CD1c-positive myeloid dendritic cell (primary cell): ENCODE measurements at regions not wholly inside any gene's neighbourhood (a gene's known extent, or its start where the extent isn't known, plus 50 kb on each side); places are given as distances from the start of the nearest gene placed in this dataset.
"Not testable (repeated sequence)": the region's sequence is repeated elsewhere in the genome, so short reads cannot be mapped to it uniquely, and the experiment has no call there.

Experiments
- DNase-seq: peaks from one replicate; pipeline ENCODE4 v3.0.0-alpha.2; 2016; ENCODE audit errors: extremely low spot score

DNA sequence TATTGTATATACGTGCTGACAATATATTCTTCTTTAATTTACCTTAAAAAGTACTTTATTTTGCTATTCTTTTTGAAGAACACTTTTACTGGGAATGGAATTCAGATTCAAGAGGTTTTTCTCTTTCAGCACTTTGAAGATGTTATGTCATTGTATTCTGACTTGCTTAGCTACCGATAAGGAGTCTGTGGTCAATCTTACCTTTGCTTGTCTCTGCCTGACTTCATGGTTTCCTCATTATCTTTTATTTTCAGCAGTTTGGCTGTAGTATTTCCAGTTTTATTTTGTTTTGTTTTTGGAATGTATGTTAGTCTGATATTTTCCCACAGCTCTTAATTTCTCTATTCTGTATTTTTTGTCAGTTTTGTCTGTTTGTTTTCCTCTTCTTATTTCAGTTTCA lies 187.9 kb upstream of the SMIM30 start:
- DNase-seq = no peak

DNA sequence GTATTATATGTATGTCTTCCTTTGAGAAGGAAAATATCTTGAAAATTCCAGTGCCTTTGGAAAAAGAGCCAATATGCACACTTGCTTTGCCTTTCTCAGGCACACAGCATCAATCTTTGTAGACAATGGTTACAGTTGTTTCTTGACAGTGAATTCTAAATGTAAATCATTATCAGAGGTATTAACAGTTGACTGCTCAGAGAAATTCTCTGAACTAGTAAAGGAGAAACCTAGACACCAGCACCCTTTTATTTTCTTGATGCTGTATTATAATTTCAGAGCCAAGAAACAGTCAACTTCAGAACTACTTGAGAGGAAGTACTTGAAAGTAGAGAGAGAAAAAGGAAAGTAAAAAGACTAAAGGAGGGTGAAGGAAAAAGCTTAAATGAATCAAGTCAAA lies 185.8 kb upstream of the SMIM30 start:
- DNase-seq = no peak

DNA sequence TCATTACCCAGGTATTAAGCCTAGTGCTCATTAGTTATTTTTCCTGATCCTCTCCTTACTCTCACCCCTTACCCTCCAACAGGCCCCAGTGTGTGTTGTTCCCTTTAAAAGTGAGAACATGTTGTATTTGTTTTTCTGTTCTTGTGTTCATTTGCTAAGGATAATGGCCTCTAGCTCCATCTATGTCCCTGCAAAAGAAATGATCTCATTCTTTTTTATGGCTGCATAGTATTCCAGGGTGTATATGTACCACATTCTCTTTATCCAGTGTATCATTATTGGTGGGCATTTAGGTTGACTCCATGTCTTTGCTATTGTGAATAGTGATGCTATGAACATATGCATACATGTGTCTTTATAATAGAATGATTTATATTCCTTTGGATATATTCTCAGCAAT lies 185.0 kb upstream of the SMIM30 start:
- DNase-seq = not testable (repeated sequence)

DNA sequence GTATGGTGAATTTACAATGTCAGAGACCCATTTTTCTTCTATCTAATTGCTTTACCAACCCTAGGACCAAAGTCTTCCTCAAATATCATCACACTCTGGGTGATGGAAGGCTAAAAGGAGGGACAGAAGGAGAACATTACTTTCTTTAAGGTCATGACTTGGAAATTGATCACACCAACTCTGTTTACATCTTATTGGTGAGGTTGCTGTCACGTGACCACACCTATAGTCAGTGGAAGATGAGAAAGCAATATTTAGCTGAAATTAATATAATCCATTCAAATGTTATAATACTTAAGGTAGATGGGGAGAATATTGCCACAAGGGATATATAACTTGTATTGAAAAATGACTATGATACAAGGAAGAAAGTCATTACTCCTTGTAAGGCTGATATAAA lies 183.6 kb upstream of the SMIM30 start:
- DNase-seq = no peak

DNA sequence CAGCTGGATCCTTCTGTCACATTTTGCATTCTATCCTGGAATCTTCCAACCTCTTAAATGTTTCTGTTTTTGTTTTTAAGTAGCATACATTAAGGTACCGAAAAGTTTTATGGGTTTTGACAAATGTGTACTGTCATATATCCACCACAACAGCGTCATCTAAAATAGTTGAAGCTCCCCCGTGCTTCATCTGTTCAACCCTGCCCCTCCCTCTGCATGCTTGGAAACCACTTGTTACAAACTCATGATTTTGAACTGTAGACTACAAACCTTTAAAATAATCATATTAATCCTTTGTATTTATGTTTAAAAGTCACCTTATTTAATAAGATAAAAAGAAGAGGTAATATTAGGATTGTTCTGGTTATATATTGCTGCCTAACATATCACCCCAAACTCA lies 182.8 kb upstream of the SMIM30 start:
- no peak for DNase-seq

DNA sequence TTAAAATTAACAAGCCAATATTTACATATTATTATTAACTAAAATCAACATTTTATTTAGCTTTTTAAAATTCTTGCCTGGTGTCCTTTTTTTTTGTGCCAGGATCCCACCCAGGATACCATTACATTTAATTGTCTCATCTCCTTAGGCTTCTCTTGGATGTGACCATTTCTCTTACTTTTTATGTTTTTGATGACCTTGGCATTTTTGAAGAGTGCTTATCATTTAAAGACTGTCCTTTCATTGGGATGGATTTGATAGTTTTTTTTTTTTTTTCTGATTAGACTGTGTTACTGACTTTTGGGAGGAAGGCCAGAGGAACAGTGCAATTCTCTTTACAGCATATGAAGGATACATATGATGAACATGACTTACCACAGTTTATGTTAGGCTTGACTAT lies 181.4 kb upstream of the SMIM30 start:
- DNase-seq = no peak

DNA sequence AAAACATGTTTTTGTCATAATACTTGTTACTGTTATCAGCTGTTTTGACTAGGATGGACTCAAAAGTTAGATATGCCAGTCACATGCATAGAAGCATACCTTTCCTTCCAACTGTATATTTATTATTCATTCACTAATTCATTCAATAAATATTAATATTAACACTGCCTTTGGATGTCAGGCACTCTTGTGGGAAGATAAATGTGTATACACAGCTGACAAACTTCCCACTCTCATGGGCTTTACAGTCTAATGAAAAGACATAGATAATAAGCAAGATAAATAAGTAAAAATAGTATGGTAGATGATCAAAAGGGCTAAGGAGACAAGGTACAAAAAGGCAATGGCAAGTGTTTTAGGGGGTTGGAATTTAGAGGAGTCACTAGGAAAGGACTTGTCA lies 180.1 kb upstream of the SMIM30 start:
- no peak for DNase-seq

DNA sequence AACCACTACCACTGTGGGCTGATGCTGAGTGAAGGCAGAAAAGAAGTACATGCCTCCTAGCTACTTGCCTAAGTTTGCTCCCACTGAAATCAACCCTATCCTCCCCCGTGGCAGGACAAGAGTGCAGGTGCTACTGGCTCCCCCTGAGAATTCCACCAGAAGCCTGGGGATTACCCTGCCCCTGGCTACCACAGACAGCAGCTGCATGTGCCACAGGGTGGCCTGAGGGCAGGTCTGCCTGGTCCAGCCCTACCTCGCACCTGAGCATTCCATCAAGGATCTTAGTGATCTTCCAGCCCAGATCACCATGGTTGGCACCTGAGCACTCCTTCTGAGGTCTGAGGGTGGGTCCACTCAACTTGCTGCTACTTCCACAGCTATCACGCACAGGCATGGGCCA lies 176.4 kb upstream of the SMIM30 start:
- no peak for DNase-seq

DNA sequence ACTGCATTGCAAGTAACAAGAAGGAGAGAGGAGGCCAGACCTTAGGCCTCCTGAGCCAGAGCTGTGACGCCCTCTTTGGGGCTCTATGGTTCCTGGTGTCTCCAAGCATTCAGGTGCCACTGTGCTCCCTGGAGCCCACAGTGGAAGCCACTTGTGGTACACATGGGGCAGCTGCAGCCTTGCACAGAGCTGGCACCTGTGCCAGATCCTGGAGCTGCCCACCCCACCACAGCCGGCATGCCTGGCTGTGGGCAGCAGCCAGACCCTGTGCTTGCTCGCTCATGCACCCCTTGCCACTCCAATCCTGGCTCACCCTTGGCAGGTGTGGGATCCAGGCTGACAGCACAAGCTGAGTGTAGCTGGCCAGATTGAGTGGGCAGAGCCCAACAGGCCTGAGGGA lies 173.8 kb upstream of the SMIM30 start:
- DNase-seq = no peak

DNA sequence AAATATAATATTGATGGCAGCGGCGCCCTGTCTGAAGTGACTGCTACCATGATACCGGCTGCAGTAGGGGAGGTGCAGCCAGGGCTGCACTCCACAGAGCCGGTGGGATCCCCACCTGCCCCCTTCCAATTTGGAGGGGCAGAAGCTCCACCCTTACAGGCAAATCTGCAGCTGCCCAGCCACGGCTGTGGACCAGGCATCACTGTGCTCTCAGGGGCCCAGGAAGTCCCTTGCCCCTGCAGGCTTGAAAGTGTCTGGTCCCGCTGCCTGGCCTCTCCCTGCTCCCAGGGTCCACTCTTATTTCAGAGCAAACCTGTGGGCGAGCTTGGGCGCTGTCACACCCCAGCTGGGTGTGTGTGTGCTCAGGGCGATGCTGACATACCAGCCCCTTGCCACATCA lies 172.7 kb upstream of the SMIM30 start:
- no peak for DNase-seq

DNA sequence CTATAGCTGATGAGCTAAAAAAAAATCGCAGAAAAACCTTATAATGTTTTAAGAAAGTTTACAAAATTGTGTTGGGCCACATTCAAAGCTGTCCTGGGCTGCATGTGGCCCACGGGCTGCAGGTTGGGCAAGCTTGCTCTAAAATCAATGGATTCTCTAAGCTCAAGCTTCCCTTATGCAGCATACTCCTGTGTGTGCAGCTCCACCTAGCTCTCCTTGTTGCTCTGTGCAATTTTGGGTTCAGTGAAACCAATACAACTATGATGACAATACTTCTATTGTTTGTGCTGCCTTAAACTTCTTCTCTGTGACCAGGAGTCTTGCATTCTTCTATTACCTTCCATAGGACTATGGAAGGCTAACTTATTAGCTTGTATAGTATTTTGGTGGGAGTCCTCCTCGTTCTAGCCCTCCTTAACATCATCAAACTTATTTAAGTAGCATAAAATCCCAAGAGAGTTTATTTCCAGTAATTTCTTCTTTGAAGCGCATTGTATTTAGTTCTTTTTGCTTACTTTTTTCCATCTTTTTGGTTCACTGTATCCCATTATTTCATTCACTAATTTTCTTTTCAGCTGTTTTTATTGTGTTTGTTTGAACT lies 170.9 kb upstream of the SMIM30 start:
- no peak for DNase-seq

DNA sequence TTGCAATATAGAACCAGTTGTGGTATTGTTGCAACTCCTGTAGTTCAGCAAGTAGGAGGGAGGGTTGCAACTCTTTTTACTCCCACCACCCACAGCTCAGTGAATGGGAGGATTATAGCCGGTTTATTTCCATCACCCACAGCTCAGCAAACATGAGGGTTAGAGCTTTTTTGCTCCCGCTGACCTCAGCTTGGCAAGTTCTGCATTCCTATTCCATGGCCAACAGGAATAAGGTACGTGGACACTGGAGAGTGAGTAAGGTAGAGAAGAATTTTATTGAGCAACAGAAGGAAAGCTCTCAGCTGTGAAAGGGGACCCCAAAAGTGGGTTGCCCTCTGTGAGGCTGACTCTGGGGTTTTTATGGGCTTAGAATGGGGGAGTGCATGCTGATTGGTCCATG lies 167.1 kb upstream of the SMIM30 start:
- no peak for DNase-seq

DNA sequence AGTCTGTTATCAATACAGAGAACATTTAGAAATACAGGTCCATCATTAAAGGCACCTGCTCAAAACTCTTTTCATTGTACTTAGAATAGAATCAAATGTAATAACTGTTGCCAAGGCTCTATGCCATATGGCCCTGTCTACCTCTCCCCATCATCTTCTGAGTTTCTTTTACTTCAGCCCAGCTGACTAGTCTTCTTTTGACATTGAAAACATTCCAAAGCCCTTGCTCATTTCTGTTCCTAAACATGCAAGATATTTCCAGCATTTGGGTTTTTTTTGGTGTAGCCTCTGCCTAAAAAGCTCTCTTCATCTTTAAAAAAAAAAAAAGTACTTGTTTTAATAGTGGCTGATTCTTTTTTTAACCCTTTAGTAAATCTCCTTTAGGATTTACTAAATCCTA lies 165.5 kb upstream of the SMIM30 start:
- no peak for DNase-seq

DNA sequence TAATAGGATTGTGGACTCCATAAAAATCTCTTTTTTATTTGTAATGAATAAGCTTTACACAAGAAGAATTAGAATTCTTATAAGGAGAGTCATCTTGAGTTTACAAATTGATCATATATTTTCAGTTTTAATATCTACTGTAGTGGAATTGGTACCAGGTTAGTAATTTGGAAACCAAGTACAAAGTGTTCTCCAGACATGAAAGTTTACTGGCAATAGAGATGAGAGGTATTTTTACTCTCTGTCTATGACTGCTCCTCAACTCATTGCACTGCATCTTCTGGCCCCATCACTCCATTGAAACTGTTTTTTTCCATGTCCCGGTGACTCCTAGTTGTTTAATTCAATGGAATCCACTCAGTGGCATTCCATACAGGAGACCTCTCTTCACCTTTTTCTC lies 164.5 kb upstream of the SMIM30 start:
- DNase-seq = no peak

DNA sequence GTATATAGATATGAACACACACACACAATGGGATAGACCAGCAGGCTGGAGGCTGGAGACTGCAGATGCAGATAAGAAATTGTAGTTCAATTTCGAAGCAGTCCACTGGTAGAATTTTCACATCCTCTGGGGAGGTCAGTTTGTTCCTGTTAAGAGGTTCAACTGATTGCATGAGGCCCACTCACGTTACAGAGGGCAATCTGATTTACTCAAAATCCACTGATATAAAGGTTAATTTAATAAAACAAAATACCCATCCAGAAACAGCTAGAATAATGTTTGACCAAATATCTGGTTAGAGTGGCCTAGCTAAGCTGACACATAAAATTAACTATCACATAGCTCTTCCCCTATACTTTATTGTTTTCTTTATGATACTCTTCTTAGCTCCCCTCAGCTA lies 162.9 kb upstream of the SMIM30 start:
- DNase-seq = no peak

DNA sequence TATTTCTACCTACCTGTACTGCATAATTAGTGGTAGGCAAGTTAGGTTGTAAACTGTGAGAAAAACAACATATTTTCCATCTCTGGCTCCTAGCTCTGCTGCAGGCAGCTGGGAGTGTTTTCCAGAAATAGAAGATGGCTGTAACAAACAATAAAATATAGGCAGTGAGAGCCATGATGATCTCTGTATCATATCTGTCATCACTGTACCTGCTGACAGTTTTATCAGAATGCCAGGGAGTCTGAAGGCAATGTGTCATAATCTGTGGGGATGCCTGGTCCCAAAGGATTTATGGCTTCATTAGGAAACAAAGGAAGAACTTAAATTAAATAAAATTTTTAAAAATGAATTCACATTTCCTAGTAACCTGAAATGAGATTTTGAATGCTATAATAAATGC lies 160.9 kb upstream of the SMIM30 start:
- no peak for DNase-seq

DNA sequence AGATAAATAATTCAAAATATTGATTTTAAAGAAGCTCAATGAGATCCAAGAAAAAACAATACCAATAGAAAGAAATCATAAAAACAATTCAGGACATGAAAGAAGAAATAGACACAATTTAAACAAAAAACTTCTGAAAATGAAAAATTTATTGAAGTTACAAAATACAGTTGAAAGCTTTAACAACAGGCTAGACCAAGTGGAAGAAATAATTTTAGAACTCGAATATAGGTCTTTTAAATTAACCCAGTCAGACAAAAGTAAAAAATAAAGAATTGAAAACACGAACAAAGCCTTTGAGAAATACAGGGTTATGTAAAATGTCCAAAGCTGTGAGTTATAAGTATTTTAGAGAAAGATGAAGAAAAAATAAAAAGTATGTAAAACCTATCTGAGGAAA lies 152.4 kb upstream of the SMIM30 start:
- no peak for DNase-seq

DNA sequence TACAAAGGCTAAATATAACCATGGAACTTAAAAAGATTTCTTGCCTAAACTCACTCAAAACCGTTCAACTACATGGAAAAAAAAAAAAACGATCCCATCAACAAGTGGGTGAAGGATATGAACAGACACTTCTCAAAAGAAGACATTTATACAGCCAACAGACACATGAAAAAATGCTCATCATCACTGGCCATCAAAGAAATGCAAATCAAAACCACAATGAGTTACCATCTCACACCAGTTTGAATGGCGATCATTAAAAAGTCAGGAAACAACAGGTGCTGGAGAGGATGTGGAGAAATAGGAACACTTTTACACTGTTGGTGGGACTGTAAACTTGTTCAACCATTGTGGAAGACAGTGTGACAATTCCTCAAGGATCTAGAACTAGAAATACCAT lies 151.2 kb upstream of the SMIM30 start:
- not testable (repeated sequence) for DNase-seq

DNA sequence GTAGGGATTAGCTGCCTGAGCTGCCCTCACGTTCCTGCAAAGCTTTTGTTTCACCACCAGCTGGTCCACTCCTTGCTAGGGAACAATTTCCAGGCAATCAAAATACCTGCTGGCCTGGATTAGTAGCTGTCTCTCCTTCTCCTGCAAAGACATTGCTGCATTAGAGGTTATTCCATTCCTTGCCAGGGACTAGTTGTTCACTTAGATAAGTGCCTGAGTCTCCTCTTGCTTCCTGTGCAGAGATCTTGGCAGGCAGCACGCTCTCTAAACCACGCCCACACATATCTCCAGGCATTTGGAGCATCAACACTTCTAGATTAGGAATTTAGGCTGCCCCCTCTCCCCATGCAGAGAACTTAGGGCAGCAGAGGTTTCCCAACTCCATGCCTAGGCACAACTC lies 150.4 kb upstream of the SMIM30 start:
- DNase-seq = no peak

DNA sequence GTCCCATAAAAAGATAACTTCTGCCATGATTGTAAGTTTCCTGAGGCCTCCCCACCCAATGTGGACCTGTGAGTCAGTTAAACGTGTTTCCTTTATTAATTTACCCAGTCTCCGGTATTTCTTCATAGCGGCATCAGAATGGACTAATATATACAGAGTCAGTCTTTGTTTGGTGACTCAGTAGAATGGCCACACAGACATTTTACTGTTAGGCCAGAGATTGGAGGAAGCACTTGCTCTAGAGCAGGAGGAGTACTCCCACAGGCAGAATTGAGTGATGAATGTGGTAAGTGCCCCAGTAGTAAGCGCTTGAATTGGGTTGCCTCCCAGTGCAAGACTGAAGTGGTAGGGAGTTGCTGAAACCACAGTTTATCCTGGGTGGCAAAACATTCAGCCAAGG lies 149.5 kb upstream of the SMIM30 start:
- DNase-seq = no peak

DNA sequence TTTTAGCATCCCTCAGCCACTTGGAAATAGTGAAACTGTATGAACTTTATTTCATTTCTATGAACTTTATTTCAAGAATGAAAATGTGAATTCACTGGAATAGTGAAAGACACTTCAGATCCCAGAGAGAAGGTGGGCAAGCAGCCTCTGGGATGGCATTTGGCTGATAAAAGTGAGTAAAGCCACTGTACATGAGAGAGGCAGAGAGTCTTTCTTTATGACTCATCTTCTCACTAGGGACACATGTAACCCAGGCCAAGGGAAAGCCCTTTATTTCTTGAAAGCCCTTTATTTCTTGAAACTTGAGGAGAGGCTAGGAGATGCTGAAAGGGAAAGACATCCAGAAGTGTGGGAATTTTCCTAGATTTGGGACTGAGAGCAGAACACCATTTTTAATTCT lies 148.9 kb upstream of the SMIM30 start:
- no peak for DNase-seq

DNA sequence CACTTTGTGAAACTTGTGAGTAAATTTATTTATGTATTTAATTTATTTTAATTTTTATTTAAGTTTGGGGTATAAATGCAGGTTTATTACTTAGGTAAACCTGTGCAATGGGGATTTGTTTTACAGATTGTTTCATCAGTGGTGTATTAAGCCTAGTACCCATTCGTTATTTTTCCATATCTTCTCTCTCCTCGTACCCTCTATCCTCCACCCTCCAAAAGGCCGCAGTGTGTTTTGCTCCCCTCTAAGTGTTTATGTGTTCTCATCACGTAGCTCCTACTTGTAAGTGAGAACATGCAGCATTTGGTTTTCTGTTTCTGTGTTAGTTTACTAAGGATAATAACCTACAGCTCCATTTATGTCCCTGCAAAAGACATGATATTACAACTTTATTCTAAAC lies 145.4 kb upstream of the SMIM30 start:
- no peak for DNase-seq

DNA sequence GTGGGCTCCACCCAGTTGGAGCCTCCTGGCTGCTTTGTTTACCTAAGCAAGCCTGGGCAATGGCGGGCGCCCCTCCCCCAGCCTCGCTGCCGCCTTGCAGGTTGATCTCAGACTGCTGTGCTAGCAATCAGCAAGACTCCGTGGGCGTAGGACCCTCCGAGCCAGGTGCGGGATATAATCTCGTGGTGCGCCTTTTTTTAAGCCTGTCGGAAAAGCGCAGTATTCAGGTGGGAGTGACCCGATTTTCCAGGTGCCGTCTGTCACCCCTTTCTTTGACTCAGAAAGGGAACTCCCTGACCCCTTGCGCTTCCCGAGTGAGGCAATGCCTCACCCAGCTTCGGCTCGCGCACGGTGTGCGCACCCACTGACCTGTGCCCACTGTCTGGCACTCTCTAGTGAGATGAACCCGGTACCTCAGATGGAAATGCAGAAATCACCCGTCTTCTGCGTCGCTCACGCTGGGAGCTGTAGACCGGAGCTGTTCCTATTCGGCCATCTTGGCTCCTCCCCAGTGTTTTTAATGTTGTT lies 144.9 kb upstream of the SMIM30 start:
- not testable (repeated sequence) for DNase-seq

DNA sequence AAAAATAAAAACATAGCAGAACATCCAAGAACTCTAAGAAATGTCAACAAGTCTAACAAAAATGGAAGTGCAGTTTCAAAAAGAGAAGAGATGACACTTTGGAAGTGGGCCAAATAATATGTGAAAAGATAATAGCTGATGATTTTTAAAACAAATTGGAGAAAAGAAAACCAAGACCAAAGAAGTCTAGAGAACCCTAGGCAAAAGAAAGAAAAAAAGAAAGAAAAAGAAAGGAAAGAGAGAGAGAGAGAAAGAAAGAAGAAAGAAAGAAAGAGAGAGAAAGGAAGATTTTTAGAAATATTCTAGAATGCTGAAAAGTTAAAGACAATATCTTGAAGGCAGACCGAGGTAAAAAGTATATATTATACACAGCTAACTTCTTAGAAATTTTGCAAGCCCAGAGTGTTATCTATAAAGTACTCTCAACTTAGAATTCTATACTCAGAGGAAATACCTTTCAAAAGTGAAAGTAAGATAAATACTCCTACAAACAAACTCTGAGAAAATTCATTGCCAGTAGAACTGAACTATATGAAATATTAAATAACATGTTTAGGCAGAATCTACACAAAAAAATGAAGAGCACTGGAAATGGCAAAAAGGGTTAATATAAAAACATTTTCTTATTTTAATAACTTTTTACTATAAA lies 138.7 kb upstream of the SMIM30 start:
- DNase-seq = no peak
